NCI-H345 treated with DMSO at 0.1 percent for 48 hours (cell line): ENCODE measurements at regions not wholly inside any gene's neighbourhood (a gene's known extent, or its start where the extent isn't known, plus 50 kb on each side); places are given as distances from the start of the nearest gene placed in this dataset.

Experiments
- DNase-seq: peaks from one replicate; lab custom pipeline; 2025; ENCODE audit not compliant: unreplicated experiment; lab: John Stamatoyannopoulos, UW

GRCh38 chr6:167731731-167732422 is 94.8 kb upstream of the AFDN start:
- no peak for DNase-seq

GRCh38 chr6:167733740-167734661 is 92.7 kb upstream of the AFDN start:
- no peak for DNase-seq

- no peak for DNase-seq
These were observed 92.0 kb upstream of the AFDN start for GRCh38 chr6:167734662-167735083.

- DNase-seq: no peak
These were observed 91.4 kb upstream of the AFDN start for GRCh38 chr6:167735084-167735950.

GRCh38 chr6:167735951-167736288 is 90.8 kb upstream of the AFDN start:
- no peak for DNase-seq

- DNase-seq: no peak
These were observed 90.1 kb upstream of the AFDN start for GRCh38 chr6:167736486-167737204.

- no peak for DNase-seq
These were observed 89.4 kb upstream of the AFDN start for GRCh38 chr6:167737205-167737830.

GRCh38 chr6:167738386-167738785 is 88.3 kb upstream of the AFDN start:
- no peak for DNase-seq

GRCh38 chr6:167739721-167740475 is 86.8 kb upstream of the AFDN start:
- DNase-seq: no peak

GRCh38 chr6:167742719-167743303 is 83.9 kb upstream of the AFDN start:
- no peak for DNase-seq

- no peak for DNase-seq
These were observed 81.7 kb upstream of the AFDN start for GRCh38 chr6:167744681-167745669.

- no peak for DNase-seq
These were observed 80.9 kb upstream of the AFDN start for GRCh38 chr6:167745670-167746389.

GRCh38 chr6:167746390-167746907 is 80.3 kb upstream of the AFDN start:
- no peak for DNase-seq

GRCh38 chr6:167746975-167747374 is 79.7 kb upstream of the AFDN start:
- no peak for DNase-seq

- DNase-seq: no peak
These were observed 79.1 kb upstream of the AFDN start for GRCh38 chr6:167747645-167748044.

GRCh38 chr6:167748046-167748445 is 78.7 kb upstream of the AFDN start:
- DNase-seq: no peak
